Adrenal gland (tissue), 9 donors: ENCODE measurements at regions not wholly inside any gene's neighbourhood (a gene's known extent, or its start where the extent isn't known, plus 50 kb on each side); places are given as distances from the start of the nearest gene placed in this dataset.

Source experiments
- DNase-seq, 7 donors: peaks; one replicate each; pipeline ENCODE4 v3.0.0-alpha.2; 2019 to 2020
- H3K27ac ChIP-seq, 5 donors: fragments of 200-600 bp; sonication (generic) in 4 of 5; 1 replicate in 3 of 5; 2 replicates in 2 of 5; pipeline versions ENCODE4 v1.5.1 to v1.8.0; 2016 to 2020; ENCODE audit warnings: mild to moderate bottlenecking in 1 of 5
- H3K27me3 ChIP-seq: fragments of 200-600 bp; 2 replicates; pipeline ENCODE4 v1.8.0; 2021
- H3K36me3 ChIP-seq, 2 donors: fragments of 200-600 bp; replicated peaks in 1 of 2; 1 replicate in 1 of 2; 2 replicates in 1 of 2; pipeline versions ENCODE4 v1.5.1 to v1.8.0; 2018 to 2022
- H3K4me1 ChIP-seq, 2 donors: fragments of 200-600 bp; replicated peaks in 1 of 2; 1 replicate in 1 of 2; 2 replicates in 1 of 2; pipeline versions ENCODE4 v1.5.1 to v1.8.0; 2018 to 2021
- H3K4me3 ChIP-seq, 4 donors: fragments of 200-600 bp; sonication (generic) in 3 of 4; one replicate each; pipeline ENCODE4 v1.5.1; 2016 to 2018
- H3K9me3 ChIP-seq, 3 donors: fragments of 200-600 bp; sonication (generic) in 1 of 3; replicated peaks in 1 of 3; 1 replicate in 2 of 3; 2 replicates in 1 of 3; pipeline versions ENCODE4 v1.5.1 to v1.8.0; 2016 to 2021
- POLR2A ChIP-seq, 2 donors: fragments of 450-650 bp; IDR thresholded peaks; one replicate each; pipeline ENCODE4 v1.6.1; 2017; ENCODE audit warnings: antibody characterized with exemption in 2 of 2, mild to moderate bottlenecking in 2 of 2, moderate library complexity in 1 of 2
- WGBS, 4 donors: extraction: QIAGEN DNeasy Blood & Tissue Kit in 2 of 4; methylation state at CpG; one replicate each; pipeline versions ENCODE4 v1.1.5 to v1.1.7; 2013 to 2017; 5-methylcytosine and 5-hydroxymethylcytosine counted together
- intact Hi-C, 2 donors: fragments of 100-400 bp; cut with DNase I; formaldehyde crosslinking; loops; one replicate each; pipeline versions ENCODE4 v1.14.1 to v1.15.0; 2022 to 2023
- TF ChIP-seq, protein P1 (sequence below), 6 experiments: fragments of 450-650 bp in 4 of 6; fragments of 200-600 bp in 2 of 6; sonication (generic) in 1 of 6; IDR thresholded peaks; 1 replicate in 5 of 6; 2 replicates in 1 of 6; pipeline versions ENCODE4 v1.5.1 to v1.8.0; 2016 to 2021; ENCODE audit warnings: antibody characterized with exemption in 6 of 6, mild to moderate bottlenecking in 2 of 6, moderate library complexity in 1 of 6
- donor health status: healthy with polysubstance abuse.
- donor health status: Bipolar disorder and iron deficiency.
- donor health status: DM: yes; HTN: yes; CAD: no.
- donor health status: DM: no; HTN: no; CAD: no.
- donor health status: DM: no; HTN: no; CAD: no.

GRCh38 chr2:21761361-21761760 is 637.6 kb downstream of the TDRD15 start:
- TF ChIP-seq POLR2A (IDR thresholded peaks at IDR 0.05) = no peak
- TF ChIP-seq, protein P1, sequence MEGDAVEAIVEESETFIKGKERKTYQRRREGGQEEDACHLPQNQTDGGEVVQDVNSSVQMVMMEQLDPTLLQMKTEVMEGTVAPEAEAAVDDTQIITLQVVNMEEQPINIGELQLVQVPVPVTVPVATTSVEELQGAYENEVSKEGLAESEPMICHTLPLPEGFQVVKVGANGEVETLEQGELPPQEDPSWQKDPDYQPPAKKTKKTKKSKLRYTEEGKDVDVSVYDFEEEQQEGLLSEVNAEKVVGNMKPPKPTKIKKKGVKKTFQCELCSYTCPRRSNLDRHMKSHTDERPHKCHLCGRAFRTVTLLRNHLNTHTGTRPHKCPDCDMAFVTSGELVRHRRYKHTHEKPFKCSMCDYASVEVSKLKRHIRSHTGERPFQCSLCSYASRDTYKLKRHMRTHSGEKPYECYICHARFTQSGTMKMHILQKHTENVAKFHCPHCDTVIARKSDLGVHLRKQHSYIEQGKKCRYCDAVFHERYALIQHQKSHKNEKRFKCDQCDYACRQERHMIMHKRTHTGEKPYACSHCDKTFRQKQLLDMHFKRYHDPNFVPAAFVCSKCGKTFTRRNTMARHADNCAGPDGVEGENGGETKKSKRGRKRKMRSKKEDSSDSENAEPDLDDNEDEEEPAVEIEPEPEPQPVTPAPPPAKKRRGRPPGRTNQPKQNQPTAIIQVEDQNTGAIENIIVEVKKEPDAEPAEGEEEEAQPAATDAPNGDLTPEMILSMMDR (IDR thresholded peaks at IDR 0.05) = no peak
- WGBS, 4 donors = 77 to 87% (median 82%) methylated on average over 2 of the region's 2 CpGs
- no peak overlapping the region for H3K4me3 ChIP-seq
- H3K4me1 ChIP-seq = no peaks in the 10 kb centered on the region
- no peaks in the 10 kb centered on the region for H3K36me3 ChIP-seq
- no peak for DNase-seq
- no peaks in the 10 kb centered on the region for H3K27me3 ChIP-seq
- intact Hi-C loops = no loop called here
- H3K9me3 ChIP-seq = no peaks in the 10 kb centered on the region
- H3K27ac ChIP-seq = no peak overlapping the region

- Histone ChIP-seq H3K27me3 (no peaks in the 10 kb centered on the region), H3K27ac (no peak overlapping the region), H3K36me3 (no peaks in the 10 kb centered on the region), H3K9me3 (no peaks in the 10 kb centered on the region), H3K4me1 (no peaks in the 10 kb centered on the region), H3K4me3 (no peak overlapping the region)
- no peak for DNase-seq
- intact Hi-C loops = no loop called here
- TF ChIP-seq POLR2A (IDR thresholded peaks at IDR 0.05) = no peak
- TF ChIP-seq, protein P1 (IDR thresholded peaks at IDR 0.05) = no peak
These were observed 639.7 kb downstream of the TDRD15 start for GRCh38 chr2:21763501-21763900.

GRCh38 chr2:21770787-21771186 is 647.0 kb downstream of the TDRD15 start:
- H3K4me1 ChIP-seq = no peaks in the 10 kb centered on the region
- no peaks in the 10 kb centered on the region for H3K9me3 ChIP-seq
- H3K36me3 ChIP-seq = no peaks in the 10 kb centered on the region
- 59 to 81% (median 74%) methylated on average over 1 of the region's 1 CpG for WGBS, 4 donors
- no peaks in the 10 kb centered on the region for H3K27me3 ChIP-seq
- intact Hi-C loops = no loop called here
- H3K27ac ChIP-seq = no peak overlapping the region
- DNase-seq = no peak
- TF ChIP-seq, protein P1 (IDR thresholded peaks at IDR 0.05) = no peak
- no peak for TF ChIP-seq POLR2A (IDR thresholded peaks at IDR 0.05)
- no peak overlapping the region for H3K4me3 ChIP-seq

DNA sequence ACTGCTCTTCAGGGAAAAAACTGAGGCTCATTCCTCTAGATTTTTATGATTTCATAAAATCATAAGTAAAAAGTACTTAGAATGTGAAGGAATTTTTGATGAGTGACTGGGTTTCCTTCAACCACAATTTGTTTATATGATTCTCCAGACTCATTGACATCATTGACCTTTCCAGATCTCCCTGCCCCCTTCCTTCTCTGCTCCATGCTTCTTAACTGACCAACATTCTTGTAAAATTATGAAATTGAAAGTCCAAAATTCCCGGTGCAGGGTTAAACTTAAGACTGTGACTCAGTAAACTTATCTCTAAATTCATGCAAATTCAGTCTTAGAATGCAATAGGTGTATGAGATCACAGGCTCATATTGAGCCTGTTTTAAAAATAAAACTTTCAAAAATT is 648.9 kb downstream of the TDRD15 start:
- DNase-seq = no peak
- WGBS, 4 donors = 52 to 59% (median 55%) methylated on average over 1 of the region's 1 CpG
- Histone ChIP-seq H3K27ac (no peak overlapping the region), H3K36me3 (no peaks in the 10 kb centered on the region), H3K27me3 (no peaks in the 10 kb centered on the region), H3K9me3 (no peaks in the 10 kb centered on the region), H3K4me1 (no peaks in the 10 kb centered on the region), H3K4me3 (no peak overlapping the region)
- TF ChIP-seq, protein P1 (IDR thresholded peaks at IDR 0.05) = no peak
- intact Hi-C loops = no loop called here
